GM13976 (cell line): ENCODE measurements at regions not wholly inside any gene's neighbourhood (a gene's known extent, or its start where the extent isn't known, plus 50 kb on each side); places are given as distances from the start of the nearest gene placed in this dataset.

Experiments
- DNase-seq: peaks from one replicate; pipeline ENCODE4 v3.0.0; 2012; ENCODE audit warnings: low spot score
- in situ Hi-C: fragments of 300-500 bp; cut with MboI; formaldehyde crosslinking; loops from one replicate; pipeline ENCODE4 v1.12.0; 2022; ENCODE audit warnings: low sequenced_read_pairs, mixed read lengths, inconsistent platforms; ENCODE audit not compliant: unreplicated experiment
- TF ChIP-seq, protein P1 (sequence below): IDR thresholded peaks from 2 replicates; pipeline ENCODE4 v1.5.1; 2012; ENCODE audit warnings: borderline replicate concordance, mild to moderate bottlenecking; ENCODE audit not compliant: insufficient read depth; ENCODE audit errors: extremely low read depth, missing control alignments, control extremely low read depth

GRCh38 chr3:39590806-39591205, 123.3 kb downstream of the MOBP start:
- DNase-seq = no peak
- in situ Hi-C loops = no loop called here
- TF ChIP-seq, protein P1, sequence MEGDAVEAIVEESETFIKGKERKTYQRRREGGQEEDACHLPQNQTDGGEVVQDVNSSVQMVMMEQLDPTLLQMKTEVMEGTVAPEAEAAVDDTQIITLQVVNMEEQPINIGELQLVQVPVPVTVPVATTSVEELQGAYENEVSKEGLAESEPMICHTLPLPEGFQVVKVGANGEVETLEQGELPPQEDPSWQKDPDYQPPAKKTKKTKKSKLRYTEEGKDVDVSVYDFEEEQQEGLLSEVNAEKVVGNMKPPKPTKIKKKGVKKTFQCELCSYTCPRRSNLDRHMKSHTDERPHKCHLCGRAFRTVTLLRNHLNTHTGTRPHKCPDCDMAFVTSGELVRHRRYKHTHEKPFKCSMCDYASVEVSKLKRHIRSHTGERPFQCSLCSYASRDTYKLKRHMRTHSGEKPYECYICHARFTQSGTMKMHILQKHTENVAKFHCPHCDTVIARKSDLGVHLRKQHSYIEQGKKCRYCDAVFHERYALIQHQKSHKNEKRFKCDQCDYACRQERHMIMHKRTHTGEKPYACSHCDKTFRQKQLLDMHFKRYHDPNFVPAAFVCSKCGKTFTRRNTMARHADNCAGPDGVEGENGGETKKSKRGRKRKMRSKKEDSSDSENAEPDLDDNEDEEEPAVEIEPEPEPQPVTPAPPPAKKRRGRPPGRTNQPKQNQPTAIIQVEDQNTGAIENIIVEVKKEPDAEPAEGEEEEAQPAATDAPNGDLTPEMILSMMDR = no peak

DNA sequence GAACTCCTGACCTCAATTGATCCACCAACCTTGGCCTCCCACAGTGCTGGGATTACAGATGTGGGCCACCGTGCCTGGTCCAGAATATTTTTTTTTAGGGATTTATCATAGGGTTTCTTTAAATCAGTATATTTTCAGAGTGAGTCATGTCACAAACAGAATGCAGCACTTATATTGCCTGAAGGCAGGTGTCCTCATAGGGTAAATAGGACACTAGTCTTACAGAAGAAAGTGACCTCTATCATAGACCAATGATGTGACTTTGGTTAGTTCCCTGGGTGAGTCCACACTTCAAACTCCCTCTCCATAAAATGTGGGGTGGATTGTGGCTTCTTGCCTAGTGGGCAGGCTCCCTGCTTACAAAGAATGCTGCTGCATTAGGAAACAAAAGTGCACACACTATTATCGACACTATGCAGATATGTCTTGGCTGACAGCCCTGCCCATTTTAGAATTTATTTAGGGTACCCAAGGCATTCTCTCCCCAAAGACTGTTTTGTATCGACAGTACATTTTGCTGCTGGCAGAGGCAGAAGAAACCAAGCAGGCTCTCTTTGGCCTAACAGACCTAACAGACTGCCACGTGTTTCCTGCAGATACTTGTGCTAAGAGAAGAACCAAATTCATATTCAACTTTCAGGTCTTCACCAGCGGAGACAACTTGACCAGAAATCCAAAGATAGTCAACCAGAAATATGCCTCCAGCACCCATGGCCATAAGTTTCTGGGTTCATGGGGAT, 125.0 kb downstream of the MOBP start:
- in situ Hi-C loops = no loop called here
- TF ChIP-seq, protein P1 = no peak
- no peak for DNase-seq

GRCh38 chr3:39593341-39593740, 125.9 kb downstream of the MOBP start:
- TF ChIP-seq, protein P1 = no peak
- DNase-seq = no peak
- in situ Hi-C loops = no loop called here

- DNase-seq = no peak
- TF ChIP-seq, protein P1 = no peak
- in situ Hi-C loops = no loop called here
Observed at GRCh38 chr3:39601241-39601640, 133.8 kb downstream of the MOBP start.

DNA sequence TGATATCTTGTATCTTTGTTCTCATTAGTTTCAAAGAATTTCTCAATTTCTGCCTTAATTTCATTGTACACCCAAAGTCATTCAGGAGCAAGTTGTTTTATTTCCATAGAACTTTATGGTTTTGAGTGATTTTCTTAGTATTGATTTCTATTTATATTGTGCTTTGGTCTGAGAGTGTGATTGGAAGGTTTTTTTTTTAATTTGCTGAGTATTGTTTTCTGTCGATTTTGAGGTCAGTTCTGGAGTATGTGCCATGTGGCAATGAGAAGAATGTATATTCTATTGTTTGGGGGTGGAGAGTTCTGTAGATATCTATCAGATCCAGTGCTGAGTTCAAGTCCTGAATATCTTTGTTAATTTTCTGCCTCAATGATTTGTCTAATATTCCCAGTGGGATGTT, 138.4 kb downstream of the MOBP start:
- in situ Hi-C loops = no loop called here
- DNase-seq = no peak
- TF ChIP-seq, protein P1 = no peak

DNA sequence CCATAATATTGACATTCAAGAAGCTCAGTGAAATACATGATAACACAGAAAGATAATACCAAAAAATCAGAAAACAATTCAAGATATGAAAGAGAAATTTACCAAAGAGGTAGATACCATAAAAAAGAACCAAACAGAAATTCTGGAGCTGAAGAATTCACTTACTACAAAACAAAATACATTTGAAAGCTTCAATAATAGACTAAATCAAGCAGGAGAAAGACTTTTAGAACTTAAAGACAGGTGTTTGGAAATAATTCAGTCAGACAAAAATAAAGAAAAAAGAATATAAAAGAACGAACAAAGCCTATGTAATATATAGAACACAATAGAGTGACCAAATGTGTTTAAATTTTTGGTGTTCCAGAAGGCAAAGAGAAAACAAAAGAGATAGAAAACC, 158.7 kb downstream of the MOBP start:
- TF ChIP-seq, protein P1 = no peak
- DNase-seq = no peak
- in situ Hi-C loops = no loop called here
